Neuronal stem cell (in vitro differentiated cells): ENCODE measurements at regions not wholly inside any gene's neighbourhood (a gene's known extent, or its start where the extent isn't known, plus 50 kb on each side); places are given as distances from the start of the nearest gene placed in this dataset.
"Not testable (repeated sequence)": the region's sequence is repeated elsewhere in the genome, so short reads cannot be mapped to it uniquely, and the experiment has no call there.

Experiments used
- DNase-seq: peaks from one replicate; pipeline ENCODE4 v3.0.0-alpha.2; 2013; ENCODE audit warnings: low spot score
- H2AFZ ChIP-seq: one replicate; pipeline ENCODE4 v1.6.1; 2013; ENCODE audit warnings: mild to moderate bottlenecking, low read length, inconsistent platforms
- H2AK5ac ChIP-seq: 2 replicates; pipeline ENCODE4 v1.6.1; 2013; ENCODE audit warnings: low read depth, mild to moderate bottlenecking, inconsistent platforms, low read length, moderate library complexity, mixed read lengths
- H2BK120ac ChIP-seq: 2 replicates; pipeline ENCODE4 v1.6.1; 2013; ENCODE audit warnings: low read depth, mild to moderate bottlenecking, inconsistent platforms, low read length, moderate library complexity, mixed read lengths
- H2BK12ac ChIP-seq: one replicate; pipeline ENCODE4 v1.6.1; 2013; ENCODE audit warnings: low read length, inconsistent platforms
- H2BK15ac ChIP-seq: 2 replicates; pipeline ENCODE4 v1.6.1; 2013; ENCODE audit warnings: mild to moderate bottlenecking, low read length, inconsistent platforms, mixed read lengths
- H2BK5ac ChIP-seq: one replicate; pipeline ENCODE4 v1.6.1; 2013; ENCODE audit warnings: inconsistent platforms, mild to moderate bottlenecking, low read length, moderate library complexity
- H3K14ac ChIP-seq: one replicate; pipeline ENCODE4 v1.6.1; 2013; ENCODE audit warnings: low read length, inconsistent platforms
- H3K18ac ChIP-seq: 2 replicates; pipeline ENCODE4 v1.6.1; 2013; ENCODE audit warnings: low read length, inconsistent platforms
- H3K23ac ChIP-seq: 2 replicates; pipeline ENCODE4 v1.6.1; 2013; ENCODE audit warnings: low read depth, mild to moderate bottlenecking, mixed read lengths, low read length, inconsistent platforms; ENCODE audit not compliant: poor library complexity
- H3K27ac ChIP-seq: replicated peaks from 3 replicates; pipeline ENCODE4 v1.5.1; 2013; ENCODE audit warnings: low read length, inconsistent platforms
- H3K27me3 ChIP-seq, 3 experiments: 2 replicates each; pipeline ENCODE4 v1.6.1; 2013; ENCODE audit warnings: low read length in 3 of 3, mild to moderate bottlenecking in 2 of 3, inconsistent platforms in 1 of 3, low read depth in 1 of 3, mixed read lengths in 1 of 3, moderate library complexity in 1 of 3; ENCODE audit not compliant: control insufficient read depth in 3 of 3, insufficient read depth in 3 of 3
- H3K36me3 ChIP-seq, 2 donors: replicated peaks in 1 of 2; 2 replicates each; pipeline ENCODE4 v1.6.1; 2013; ENCODE audit warnings: low read length in 2 of 2; ENCODE audit not compliant: control insufficient read depth in 2 of 2, insufficient read depth in 2 of 2
- H3K4ac ChIP-seq: 2 replicates; pipeline ENCODE4 v1.6.1; 2013; ENCODE audit warnings: inconsistent platforms, mild to moderate bottlenecking, low read length, moderate library complexity
- H3K4me1 ChIP-seq, 2 donors: 1 replicate in 1 of 2; 2 replicates in 1 of 2; pipeline ENCODE4 v1.6.1; 2013; ENCODE audit warnings: low read length in 2 of 2, low read depth in 1 of 2; ENCODE audit not compliant: control insufficient read depth in 2 of 2, insufficient read depth in 1 of 2
- H3K4me2 ChIP-seq: one replicate; pipeline ENCODE4 v1.6.1; 2013; ENCODE audit warnings: mild to moderate bottlenecking, low read length, inconsistent platforms; ENCODE audit not compliant: insufficient read depth, poor library complexity, severe bottlenecking
- H3K4me3 ChIP-seq, 2 donors: 2 replicates each; pipeline ENCODE4 v1.5.1; 2013; ENCODE audit warnings: low read length in 2 of 2, mild to moderate bottlenecking in 2 of 2, inconsistent platforms in 1 of 2, moderate library complexity in 1 of 2
- H3K79me1 ChIP-seq: one replicate; pipeline ENCODE4 v1.6.1; 2013; ENCODE audit warnings: low read depth, mild to moderate bottlenecking, inconsistent platforms, low read length, moderate library complexity
- H3K9ac ChIP-seq: one replicate; pipeline ENCODE4 v1.6.1; 2013; ENCODE audit warnings: mild to moderate bottlenecking, low read depth, low read length, inconsistent platforms; ENCODE audit not compliant: poor library complexity
- H3K9me3 ChIP-seq, 2 donors: replicated peaks in 1 of 2; 2 replicates each; pipeline versions ENCODE3 to v1.6.1; 2013; ENCODE audit warnings: low read length in 2 of 2, mild to moderate bottlenecking in 2 of 2, inconsistent platforms in 1 of 2, low read depth in 1 of 2, mixed read lengths in 1 of 2, moderate library complexity in 1 of 2; ENCODE audit not compliant: control insufficient read depth in 2 of 2, insufficient read depth in 1 of 2
- H4K8ac ChIP-seq: one replicate; pipeline ENCODE4 v1.6.1; 2013; ENCODE audit warnings: low read depth, mild to moderate bottlenecking, inconsistent platforms, low read length, moderate library complexity
- H4K91ac ChIP-seq: one replicate; pipeline ENCODE4 v1.6.1; 2013; ENCODE audit warnings: low read length, low read depth, mild to moderate bottlenecking, inconsistent platforms; ENCODE audit not compliant: poor library complexity
- WGBS, 2 donors: extraction: QIAGEN DNeasy Blood & Tissue Kit; methylation state at CpG; one replicate each; pipeline ENCODE4 v1.1.7; 2013; ENCODE audit warnings: missing lambda C conversion rate in 2 of 2, mixed read lengths in 1 of 2; ENCODE audit not compliant: insufficient read length in 2 of 2, insufficient replicate concordance in 1 of 2; ENCODE audit errors: extremely low coverage in 2 of 2; 5-methylcytosine and 5-hydroxymethylcytosine counted together

DNA sequence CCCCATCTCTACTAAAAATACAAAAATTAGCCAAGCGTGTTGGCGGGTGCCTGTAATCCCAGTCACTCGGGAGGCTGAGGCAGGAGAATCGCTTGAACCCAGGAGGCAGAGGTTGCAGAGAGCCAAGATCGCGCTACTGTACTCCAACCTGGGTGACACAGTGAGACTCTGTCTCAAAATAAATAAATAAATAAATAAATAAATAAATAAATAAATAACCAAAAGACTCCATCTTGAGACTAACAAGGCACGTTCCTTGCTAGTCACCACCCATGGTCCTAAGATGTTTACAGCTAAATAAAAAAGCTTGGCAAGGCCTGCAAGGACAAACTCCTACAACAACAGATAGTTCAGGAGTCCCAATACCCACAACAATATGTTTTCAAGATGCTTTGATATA, 126.1 kb upstream of the PLS3 start:
- not testable (repeated sequence) for H2AFZ ChIP-seq, H4K8ac ChIP-seq, H3K4me2 ChIP-seq, H3K18ac ChIP-seq, H3K36me3 ChIP-seq, H3K9ac ChIP-seq, H2BK5ac ChIP-seq, H3K9me3 ChIP-seq, H3K23ac ChIP-seq, H3K4me3 ChIP-seq, H3K79me1 ChIP-seq, H2BK12ac ChIP-seq, H3K4me1 ChIP-seq, H3K4ac ChIP-seq, H3K27me3 ChIP-seq, H2BK15ac ChIP-seq, DNase-seq, H2BK120ac ChIP-seq, H4K91ac ChIP-seq, H2AK5ac ChIP-seq, H3K14ac ChIP-seq, H3K27ac ChIP-seq
- no CpG with 5 or more reads among the region's 7 CpGs for WGBS, 2 donors

DNA sequence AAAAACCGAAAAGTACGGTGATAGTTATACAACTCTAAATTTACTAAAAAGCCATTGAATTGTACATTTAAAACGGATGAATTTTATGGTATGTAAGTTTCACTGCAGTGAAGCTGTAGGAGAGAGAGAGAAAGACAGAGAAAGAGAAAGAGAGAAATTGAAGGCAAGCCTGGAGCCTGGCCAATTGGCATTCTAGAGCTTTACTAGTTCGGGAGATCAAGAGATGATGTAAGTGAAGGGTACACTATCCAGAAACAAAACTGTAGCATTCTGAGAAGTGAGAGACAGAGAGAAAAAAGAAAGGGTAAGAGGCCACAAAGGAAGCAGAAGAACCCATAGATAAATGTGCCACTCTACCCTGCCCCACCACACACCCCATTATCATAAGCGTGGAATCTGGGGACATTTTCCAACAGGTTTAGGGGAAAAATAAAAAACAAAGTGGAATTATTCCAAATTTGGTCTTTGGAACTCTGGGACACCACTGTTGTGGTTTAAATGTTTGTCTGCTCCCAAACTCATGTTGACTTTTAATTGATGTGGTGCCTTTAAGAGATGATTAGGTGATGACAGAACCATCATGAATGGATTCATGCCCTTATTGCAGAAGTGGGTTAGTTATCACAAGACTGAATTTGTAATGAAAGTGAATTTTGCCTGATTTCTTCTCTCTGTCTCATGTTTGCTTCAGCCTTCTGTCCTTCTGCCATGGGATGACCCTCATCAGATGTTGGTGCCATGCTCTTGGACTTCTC, 123.0 kb upstream of the PLS3 start:
- no CpG with 5 or more reads among the region's 5 CpGs for WGBS, 2 donors
- Histone ChIP-seq H3K9me3 (no peaks in the 10 kb centered on the region), H3K4ac (no peak overlapping the region), H3K18ac (no peak overlapping the region), H3K4me1 (no peaks in the 10 kb centered on the region), H2AK5ac (no peak overlapping the region), H2AFZ (no peak overlapping the region), H3K27me3 (no peaks in the 10 kb centered on the region), H2BK120ac (no peak overlapping the region), H2BK5ac (no peak overlapping the region), H4K8ac (no peak overlapping the region), H2BK15ac (no peak overlapping the region), H2BK12ac (no peak overlapping the region), H3K79me1 (no peaks in the 10 kb centered on the region), H3K23ac (no peak overlapping the region), H4K91ac (no peak overlapping the region), H3K27ac (no peak overlapping the region), H3K4me3 (no peak overlapping the region), H3K4me2 (no peak overlapping the region), H3K9ac (no peak overlapping the region), H3K14ac (no peak overlapping the region), H3K36me3 (no peaks in the 10 kb centered on the region)
- no peak for DNase-seq

DNA sequence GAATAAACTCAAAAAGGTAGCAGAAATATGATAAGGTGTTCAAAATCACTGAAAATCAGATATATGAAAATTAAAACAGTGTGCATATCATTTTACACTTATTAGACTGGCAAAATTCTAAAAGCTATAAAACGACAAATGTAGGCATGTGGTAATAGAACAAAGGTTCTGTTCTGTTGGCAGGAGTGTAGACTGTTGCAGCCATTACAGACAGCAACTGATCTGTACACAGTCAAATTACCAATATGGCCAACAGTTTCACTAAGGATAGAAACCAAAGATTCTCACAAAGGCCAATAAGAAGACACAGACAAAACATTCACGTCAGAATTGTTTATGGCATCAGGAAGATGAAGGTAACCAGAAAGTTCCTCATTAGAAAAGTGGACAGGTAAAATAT, 112.8 kb upstream of the PLS3 start:
- Histone ChIP-seq H3K4ac (no peak overlapping the region), H2BK12ac (no peak overlapping the region), H2BK15ac (no peak overlapping the region), H3K14ac (no peak overlapping the region), H3K18ac (no peak overlapping the region), H3K27me3 (no peaks in the 10 kb centered on the region), H3K9me3 (no peaks in the 10 kb centered on the region), H3K9ac (no peak overlapping the region), H3K79me1 (no peaks in the 10 kb centered on the region), H3K4me1 (no peaks in the 10 kb centered on the region), H3K36me3 (no peaks in the 10 kb centered on the region), H3K4me2 (no peak overlapping the region), H4K91ac (no peak overlapping the region), H2BK120ac (no peak overlapping the region), H2AK5ac (no peak overlapping the region), H4K8ac (no peak overlapping the region), H3K23ac (no peak overlapping the region), H2AFZ (no peak overlapping the region), H2BK5ac (no peak overlapping the region), H3K4me3 (no peak overlapping the region), H3K27ac (no peak overlapping the region)
- no CpG with 5 or more reads among the region's 2 CpGs for WGBS, 2 donors
- DNase-seq: no peak

DNA sequence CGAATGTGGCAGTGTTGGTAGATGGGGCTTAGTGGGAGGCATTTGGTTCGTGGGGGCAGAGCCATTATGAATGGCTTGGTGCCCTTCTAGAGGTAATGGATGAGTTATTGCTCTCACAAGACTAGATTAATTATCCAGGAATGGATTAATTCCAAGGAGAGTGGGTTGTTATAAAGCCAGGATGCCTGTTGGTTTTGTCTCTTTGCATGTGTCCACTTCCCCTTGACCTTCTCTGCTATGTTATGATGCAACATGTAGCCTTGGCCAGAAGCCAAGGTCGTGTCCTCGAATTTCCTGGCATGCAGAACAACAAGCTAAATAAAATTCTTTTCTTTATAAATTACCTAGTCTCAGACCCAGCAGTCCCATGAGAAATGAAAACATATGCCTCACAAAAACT, 111.2 kb upstream of the PLS3 start:
- Histone ChIP-seq H2AK5ac (no peak overlapping the region), H3K4me1 (no peaks in the 10 kb centered on the region), H3K79me1 (no peaks in the 10 kb centered on the region), H2BK15ac (no peak overlapping the region), H3K4me3 (no peak overlapping the region), H2BK12ac (no peak overlapping the region), H2BK5ac (no peak overlapping the region), H4K91ac (no peak overlapping the region), H2BK120ac (no peak overlapping the region), H3K36me3 (no peaks in the 10 kb centered on the region), H3K9ac (no peak overlapping the region), H3K23ac (no peak overlapping the region), H3K9me3 (no peaks in the 10 kb centered on the region), H3K18ac (no peak overlapping the region), H3K4me2 (no peak overlapping the region), H3K27me3 (no peaks in the 10 kb centered on the region), H4K8ac (no peak overlapping the region), H3K27ac (no peak overlapping the region), H3K14ac (no peak overlapping the region), H2AFZ (no peak overlapping the region), H3K4ac (no peak overlapping the region)
- no peak for DNase-seq
- no CpG with 5 or more reads among the region's 4 CpGs for WGBS, 2 donors
